ENCODE measurements at regions not wholly inside any gene's neighbourhood (a gene's known extent, or its start where the extent isn't known, plus 50 kb on each side); places are given as distances from the start of the nearest gene placed in this dataset.

- ATAC-seq (no peak), DNase-seq (no peak)
- TF ChIP-seq, protein P1, sequence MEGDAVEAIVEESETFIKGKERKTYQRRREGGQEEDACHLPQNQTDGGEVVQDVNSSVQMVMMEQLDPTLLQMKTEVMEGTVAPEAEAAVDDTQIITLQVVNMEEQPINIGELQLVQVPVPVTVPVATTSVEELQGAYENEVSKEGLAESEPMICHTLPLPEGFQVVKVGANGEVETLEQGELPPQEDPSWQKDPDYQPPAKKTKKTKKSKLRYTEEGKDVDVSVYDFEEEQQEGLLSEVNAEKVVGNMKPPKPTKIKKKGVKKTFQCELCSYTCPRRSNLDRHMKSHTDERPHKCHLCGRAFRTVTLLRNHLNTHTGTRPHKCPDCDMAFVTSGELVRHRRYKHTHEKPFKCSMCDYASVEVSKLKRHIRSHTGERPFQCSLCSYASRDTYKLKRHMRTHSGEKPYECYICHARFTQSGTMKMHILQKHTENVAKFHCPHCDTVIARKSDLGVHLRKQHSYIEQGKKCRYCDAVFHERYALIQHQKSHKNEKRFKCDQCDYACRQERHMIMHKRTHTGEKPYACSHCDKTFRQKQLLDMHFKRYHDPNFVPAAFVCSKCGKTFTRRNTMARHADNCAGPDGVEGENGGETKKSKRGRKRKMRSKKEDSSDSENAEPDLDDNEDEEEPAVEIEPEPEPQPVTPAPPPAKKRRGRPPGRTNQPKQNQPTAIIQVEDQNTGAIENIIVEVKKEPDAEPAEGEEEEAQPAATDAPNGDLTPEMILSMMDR (IDR thresholded peaks at IDR 0.05): no peak
- peak overlapping the region; percentile 52 for H3K4me3 ChIP-seq
- H3K36me3 ChIP-seq: no peaks in the 10 kb centered on the region
- H3K4me1 ChIP-seq: no peaks in the 10 kb centered on the region
- H3K27me3 ChIP-seq: no peaks in the 10 kb centered on the region
- no peaks in the 10 kb centered on the region for H3K9me3 ChIP-seq
- intact Hi-C loops (cut with DNase I): no loop called here
- H3K27ac ChIP-seq: peak overlapping the region; percentile 33
Measured at GRCh38 chr3:107235193-107235927, 141.9 kb upstream of the CCDC54 start.

- no peaks in the 10 kb centered on the region for H3K27me3 ChIP-seq
- no peaks in the 10 kb centered on the region for H3K4me1 ChIP-seq
- peak overlapping the region; percentile 33 for H3K27ac ChIP-seq
- no peaks in the 10 kb centered on the region for H3K9me3 ChIP-seq
- TF ChIP-seq, protein P1 (IDR thresholded peaks at IDR 0.05): peak; percentile 92
- no peaks in the 10 kb centered on the region for H3K36me3 ChIP-seq
- DNase-seq (no peak), ATAC-seq (peak; percentile 90)
- peak overlapping the region; percentile 52 for H3K4me3 ChIP-seq
- intact Hi-C loops (cut with DNase I): no loop called here
Measured at GRCh38 chr3:107235928-107236315, 141.3 kb upstream of the CCDC54 start.

DNA sequence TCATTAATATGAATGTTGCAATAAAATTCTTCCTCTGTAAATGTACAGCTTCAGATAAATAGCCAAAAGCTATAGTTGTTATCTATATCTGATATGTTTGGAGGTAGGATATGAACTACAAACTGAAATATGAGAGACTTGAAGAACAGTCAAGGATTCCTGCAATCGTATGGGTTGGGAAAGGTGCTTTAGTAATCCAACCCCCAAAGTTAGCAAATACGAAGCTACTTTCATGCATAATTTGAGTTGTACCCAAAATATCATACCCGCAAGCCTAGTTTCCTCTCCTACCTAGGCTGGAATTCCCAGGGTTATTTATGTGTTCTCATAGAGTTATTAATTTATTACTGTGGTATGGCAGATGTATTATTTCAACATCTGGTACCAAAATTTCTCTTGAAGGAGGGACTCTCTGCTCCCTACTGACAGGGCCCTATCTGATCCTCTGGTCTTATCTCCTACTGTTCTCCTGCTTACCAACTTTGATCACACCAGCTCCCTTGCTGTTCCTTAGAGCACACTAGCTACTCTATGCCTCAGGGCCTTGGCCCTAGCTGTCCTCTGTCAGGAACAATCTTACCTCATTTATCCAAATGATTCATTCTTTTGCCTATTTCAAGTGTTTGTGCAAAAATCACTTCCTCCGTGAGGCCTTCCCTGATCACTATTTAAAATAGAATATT, 140.4 kb upstream of the CCDC54 start:
- H3K27me3 ChIP-seq: no peaks in the 10 kb centered on the region
- no peak overlapping the region for H3K27ac ChIP-seq
- DNase-seq (no peak), ATAC-seq (no peak)
- no peaks in the 10 kb centered on the region for H3K9me3 ChIP-seq
- no peaks in the 10 kb centered on the region for H3K36me3 ChIP-seq
- no peak overlapping the region for H3K4me3 ChIP-seq
- H3K4me1 ChIP-seq: no peaks in the 10 kb centered on the region
- TF ChIP-seq, protein P1 (IDR thresholded peaks at IDR 0.05): no peak
- intact Hi-C loops (cut with DNase I): no loop called here

DNA sequence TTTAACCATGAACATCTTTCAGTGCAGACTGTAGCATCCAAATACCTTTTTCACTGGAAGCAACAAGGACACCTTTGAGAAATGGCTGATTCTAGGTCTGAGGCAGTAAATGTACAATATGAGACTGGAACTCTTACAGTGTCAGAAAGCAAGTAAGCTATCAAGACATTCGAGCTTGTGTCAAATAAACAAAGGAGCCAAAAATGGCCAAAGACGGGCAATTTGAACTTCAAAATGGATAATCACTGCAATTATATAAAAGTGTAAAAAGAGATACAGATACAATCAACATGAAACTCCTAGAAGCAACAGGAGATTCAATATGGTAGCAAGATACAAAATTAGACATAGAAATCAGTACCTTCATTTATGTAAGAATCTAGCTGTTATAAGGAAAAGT, 138.5 kb upstream of the CCDC54 start:
- DNase-seq (no peak), ATAC-seq (no peak)
- H3K9me3 ChIP-seq: no peaks in the 10 kb centered on the region
- intact Hi-C loops (cut with DNase I): no loop called here
- TF ChIP-seq, protein P1 (IDR thresholded peaks at IDR 0.05): no peak
- H3K4me3 ChIP-seq: no peak overlapping the region
- no peaks in the 10 kb centered on the region for H3K27me3 ChIP-seq
- H3K36me3 ChIP-seq: no peaks in the 10 kb centered on the region
- no peaks in the 10 kb centered on the region for H3K4me1 ChIP-seq
- H3K27ac ChIP-seq: no peak overlapping the region

- H3K4me1 ChIP-seq: no peaks in the 10 kb centered on the region
- intact Hi-C loops (cut with DNase I): no loop called here
- no peak for DNase-seq
- H3K36me3 ChIP-seq: no peaks in the 10 kb centered on the region
- no peak overlapping the region for H3K27ac ChIP-seq
- H3K27me3 ChIP-seq: no peaks in the 10 kb centered on the region
- no peaks in the 10 kb centered on the region for H3K9me3 ChIP-seq
- peak overlapping the region; percentile 88 for H3K4me3 ChIP-seq
- TF ChIP-seq, protein P1 (IDR thresholded peaks at IDR 0.05): no peak
- no peak for ATAC-seq
Measured at GRCh38 chr3:107239703-107240102, 137.5 kb upstream of the CCDC54 start.
